GM10266 (cell line): ENCODE measurements at regions not wholly inside any gene's neighbourhood (a gene's known extent, or its start where the extent isn't known, plus 50 kb on each side); places are given as distances from the start of the nearest gene placed in this dataset.

Source experiments
- DNase-seq: peaks from one replicate; pipeline ENCODE4 v3.0.0; 2012; ENCODE audit errors: extremely low spot score
- CTCF ChIP-seq: IDR thresholded peaks from 2 replicates; pipeline ENCODE4 v1.5.1; 2012; ENCODE audit warnings: mild to moderate bottlenecking, low read depth; ENCODE audit not compliant: control insufficient read depth, insufficient read depth; ENCODE audit errors: missing control alignments

DNA sequence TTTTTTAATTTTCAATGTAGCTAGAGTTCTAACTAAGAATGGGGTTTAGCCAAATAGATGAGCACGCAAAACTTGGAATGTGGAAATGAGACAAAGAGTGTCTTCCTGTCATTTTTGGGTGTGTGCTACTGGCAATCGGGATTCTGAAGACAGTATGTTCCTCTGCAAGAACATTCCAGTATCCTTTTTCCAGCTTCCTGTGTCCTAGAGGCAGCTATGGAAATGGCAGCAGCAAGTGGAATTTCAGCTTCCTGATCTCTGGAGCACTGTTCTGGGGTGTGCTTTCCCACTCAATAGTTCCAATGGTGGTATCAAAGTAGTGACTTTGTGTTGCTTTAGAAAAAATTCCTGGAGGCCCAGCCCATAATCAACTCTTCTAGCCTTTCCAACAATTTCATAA is 642.9 kb upstream of the KCNMB2 start:
- TF ChIP-seq CTCF, result no peak

GRCh38 chr3:177894081-177894728 is 642.0 kb upstream of the KCNMB2 start:
- TF ChIP-seq CTCF, result no peak
- no peak for DNase-seq

More for the DNA sequence above, 642.9 kb upstream of the KCNMB2 start:
- no peak for DNase-seq

DNA sequence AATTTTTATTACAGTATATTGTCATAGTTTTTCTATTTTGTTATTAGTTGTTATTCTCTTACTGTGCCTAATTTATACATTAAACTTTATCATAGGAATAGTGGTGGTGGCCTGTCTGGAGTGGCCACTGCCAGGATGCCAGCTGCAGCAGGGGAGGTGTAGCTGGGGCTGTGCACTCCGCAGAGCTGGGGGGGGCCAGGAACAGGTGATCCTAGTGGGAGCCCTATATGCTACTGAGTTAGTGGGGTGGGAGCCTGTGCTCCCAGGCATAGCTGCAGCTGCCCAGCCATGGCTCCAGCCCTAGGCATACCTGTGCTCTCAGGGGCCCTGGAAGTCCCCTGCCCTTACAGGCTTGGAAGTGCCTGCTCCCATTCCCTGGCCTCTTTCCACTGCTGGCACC is 638.1 kb upstream of the KCNMB2 start:
- DNase-seq, result no peak
- TF ChIP-seq CTCF, result no peak

GRCh38 chr3:177899275-177900067 is 636.8 kb upstream of the KCNMB2 start:
- no peak for TF ChIP-seq CTCF
- DNase-seq, result no peak

DNA sequence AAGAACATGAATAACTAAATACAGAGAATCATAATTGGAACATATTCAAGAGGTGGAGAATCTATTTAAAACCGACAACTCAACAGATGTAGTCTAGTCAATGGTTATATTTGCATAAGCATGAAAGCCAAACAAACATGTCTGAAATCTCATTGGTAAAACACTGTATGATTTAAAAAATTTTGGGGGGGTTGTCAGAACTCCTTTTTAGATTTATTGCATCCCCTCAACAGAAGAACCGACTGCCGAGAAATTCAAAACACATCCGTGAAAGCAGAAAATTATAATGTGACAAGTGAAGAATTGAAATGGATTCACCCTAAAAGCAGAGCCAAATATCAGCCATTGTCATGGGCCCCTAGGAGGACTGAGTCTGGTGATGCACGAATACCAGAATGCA is 633.4 kb upstream of the KCNMB2 start:
- no peak for TF ChIP-seq CTCF
- no peak for DNase-seq

DNA sequence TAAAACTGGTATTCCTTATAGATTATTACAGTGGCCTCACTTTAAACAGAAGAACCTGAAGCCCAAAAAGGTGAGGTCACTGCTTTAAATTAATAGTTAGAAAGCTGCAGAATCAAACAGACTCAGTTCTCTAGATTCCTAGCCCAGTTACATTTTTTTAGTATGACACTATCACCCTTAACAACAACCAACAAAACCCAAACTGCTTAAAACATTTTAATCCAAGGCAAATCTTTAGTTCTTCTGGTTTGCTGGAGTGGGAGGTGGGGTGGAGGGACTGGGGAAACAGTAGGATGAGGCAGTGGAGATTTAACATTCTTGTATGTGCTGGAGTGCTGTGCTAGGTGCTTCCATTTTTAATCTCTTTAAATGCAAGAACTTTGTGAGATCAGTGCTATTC is 631.6 kb upstream of the KCNMB2 start:
- no peak for DNase-seq
- TF ChIP-seq CTCF, result no peak
